ENCODE measurements at regions not wholly inside any gene's neighbourhood (a gene's known extent, or its start where the extent isn't known, plus 50 kb on each side); places are given as distances from the start of the nearest gene placed in this dataset.

DNA sequence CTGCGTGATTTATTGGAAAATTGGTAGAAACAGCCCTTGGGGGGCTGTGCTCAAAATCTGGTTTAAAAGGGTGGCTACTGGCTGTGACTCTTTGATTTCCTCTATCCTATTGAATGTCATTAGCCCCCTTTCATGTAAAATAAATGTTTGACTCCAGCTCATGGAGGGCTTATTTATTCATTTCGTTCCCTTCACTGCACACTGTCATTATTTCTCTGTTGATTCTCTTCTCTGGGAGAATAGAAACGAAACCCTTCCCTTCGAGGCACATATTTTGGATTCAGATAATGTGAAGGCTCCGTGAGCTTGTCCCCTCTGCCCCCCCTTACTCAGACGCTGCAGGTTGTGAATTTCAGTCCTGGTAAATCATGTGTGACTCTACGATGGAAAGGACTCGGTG, 203.9 kb upstream of the GPR26 start:
- DNase-seq, result no peak

- no peak for DNase-seq
Measured at GRCh38 chr10:123462756-123463155, 203.4 kb upstream of the GPR26 start.

DNA sequence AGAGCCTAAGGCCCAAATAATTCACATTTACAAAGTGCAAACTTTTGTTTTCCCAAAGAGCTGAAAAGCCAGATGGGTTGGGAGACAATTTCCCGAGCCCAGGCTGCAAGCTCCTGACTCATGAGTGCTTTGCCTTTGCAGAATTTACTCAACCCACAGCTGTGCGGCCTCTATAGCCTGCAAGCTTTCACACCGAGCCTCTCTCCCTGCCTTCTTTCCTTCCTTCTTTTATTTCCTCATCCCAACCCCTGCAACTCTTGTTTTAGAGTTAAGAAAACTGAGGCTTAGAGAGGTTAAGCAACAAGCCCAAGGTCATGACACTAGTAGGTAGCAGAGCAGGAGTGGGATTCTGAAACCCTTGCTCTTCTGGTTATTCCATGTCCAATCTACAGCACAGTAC, 203.0 kb upstream of the GPR26 start:
- no peak for DNase-seq

DNA sequence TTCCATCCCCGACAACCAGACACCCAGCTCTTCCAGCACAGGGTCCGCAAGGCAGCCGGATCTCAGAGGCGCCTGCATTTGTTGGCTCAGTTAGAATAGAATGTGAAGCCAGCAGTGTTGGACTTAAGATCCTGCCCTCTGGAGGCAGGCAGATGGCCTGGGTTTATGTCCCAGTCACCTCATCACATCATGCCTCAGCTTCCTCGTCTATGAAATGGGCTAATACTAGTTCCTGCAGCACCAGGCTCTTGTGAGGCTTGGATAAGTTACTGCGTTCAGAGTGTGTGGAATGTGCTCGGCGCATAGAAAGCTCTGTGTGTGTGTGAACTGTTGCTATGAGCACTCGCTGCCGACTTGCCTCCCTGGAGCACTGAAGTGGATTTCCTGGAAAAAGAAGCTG, 202.5 kb upstream of the GPR26 start:
- no peak for DNase-seq

- DNase-seq, result no peak
Measured at GRCh38 chr10:123464430-123465323, 201.5 kb upstream of the GPR26 start.

- DNase-seq, result no peak
Measured at GRCh38 chr10:123470336-123470921, 195.7 kb upstream of the GPR26 start.

DNA sequence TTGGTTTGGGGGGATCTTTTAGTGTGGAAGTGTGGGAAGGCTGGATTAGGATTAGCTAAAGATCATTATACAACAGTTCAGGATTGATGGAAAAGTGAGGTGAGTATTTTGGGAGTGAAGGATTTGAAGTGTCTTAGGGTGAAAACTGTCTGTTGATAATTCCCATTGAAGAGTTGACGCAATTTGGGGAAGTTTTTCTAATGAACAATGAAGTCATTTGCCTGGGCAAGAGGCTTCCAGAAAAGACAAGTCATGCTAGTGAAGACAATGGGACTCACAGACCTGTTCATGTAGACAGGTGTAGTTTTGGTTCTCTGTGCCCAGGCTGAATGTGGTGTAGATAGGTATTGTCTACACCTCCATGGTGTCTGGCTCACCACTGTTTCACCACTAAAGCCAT, 194.3 kb upstream of the GPR26 start:
- DNase-seq, result no peak

GRCh38 chr10:123472606-123473005, 193.5 kb upstream of the GPR26 start:
- DNase-seq, result no peak

- no peak for DNase-seq
Measured at GRCh38 chr10:123474700-123475099, 191.5 kb upstream of the GPR26 start.

- no peak for DNase-seq
Measured at GRCh38 chr10:123475466-123475865, 190.7 kb upstream of the GPR26 start.

DNA sequence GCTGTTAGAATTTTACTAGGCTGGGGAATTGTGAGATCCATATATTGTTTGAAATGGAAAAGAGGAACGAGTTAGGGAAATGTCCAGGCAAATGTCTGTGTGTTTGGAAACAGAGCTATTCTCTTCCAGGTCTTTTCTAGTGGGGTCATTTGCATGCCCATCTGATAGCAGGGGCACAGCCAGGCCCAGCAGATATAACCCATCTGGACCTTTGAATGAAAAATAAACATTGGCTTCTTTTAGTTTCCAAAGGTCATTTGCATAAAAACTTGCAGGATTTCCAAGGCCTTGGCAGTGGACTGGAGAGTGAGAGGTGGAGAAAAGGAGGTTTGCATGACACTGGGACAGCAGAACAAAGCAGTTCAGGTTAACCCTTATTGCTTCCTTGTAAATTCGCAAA, 188.0 kb upstream of the GPR26 start:
- DNase-seq, result no peak

DNA sequence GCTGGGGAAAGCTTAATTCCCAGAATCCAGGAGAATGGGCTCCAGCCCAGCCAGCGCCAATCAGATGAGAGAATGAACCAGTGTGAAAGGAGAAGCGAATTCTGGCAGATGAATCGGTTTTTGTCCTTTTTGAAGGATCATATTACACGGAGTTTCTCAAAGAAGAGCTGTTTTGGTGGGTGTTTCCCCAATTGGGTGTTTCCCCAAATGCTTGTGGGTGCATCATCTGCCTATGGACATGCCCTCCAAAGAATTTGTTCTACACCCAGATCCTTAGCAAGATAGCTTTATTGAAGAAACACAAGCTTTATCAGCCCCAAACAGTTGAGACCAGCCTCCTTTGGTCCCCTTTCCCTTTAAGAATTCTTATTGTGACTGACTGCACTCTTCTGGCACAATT, 186.5 kb upstream of the GPR26 start:
- DNase-seq, result no peak

GRCh38 chr10:123480344-123480743, 185.8 kb upstream of the GPR26 start:
- no peak for DNase-seq

- no peak for DNase-seq
Measured at GRCh38 chr10:123480845-123481244, 185.3 kb upstream of the GPR26 start.

DNA sequence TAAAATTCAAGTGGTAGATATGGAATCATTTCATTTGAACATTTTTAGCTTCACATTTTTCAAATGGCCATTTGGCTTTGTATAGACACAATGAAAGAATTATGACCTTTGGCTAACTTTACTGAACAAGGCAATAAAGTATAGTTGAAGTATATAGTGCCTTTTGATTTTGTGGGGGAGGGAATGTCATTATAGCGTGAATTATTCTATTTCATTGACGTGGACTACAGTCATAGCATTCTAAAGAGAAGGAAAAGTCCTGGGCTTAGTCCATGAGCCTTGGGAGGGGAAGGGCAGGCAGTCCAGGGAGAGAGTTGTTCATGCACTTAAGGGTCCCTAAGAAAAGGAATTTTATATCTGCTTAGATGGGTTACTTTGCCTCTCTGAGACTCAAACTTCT, 181.4 kb upstream of the GPR26 start:
- DNase-seq, result no peak

GRCh38 chr10:123485341-123485960, 180.7 kb upstream of the GPR26 start:
- no peak for DNase-seq

DNA sequence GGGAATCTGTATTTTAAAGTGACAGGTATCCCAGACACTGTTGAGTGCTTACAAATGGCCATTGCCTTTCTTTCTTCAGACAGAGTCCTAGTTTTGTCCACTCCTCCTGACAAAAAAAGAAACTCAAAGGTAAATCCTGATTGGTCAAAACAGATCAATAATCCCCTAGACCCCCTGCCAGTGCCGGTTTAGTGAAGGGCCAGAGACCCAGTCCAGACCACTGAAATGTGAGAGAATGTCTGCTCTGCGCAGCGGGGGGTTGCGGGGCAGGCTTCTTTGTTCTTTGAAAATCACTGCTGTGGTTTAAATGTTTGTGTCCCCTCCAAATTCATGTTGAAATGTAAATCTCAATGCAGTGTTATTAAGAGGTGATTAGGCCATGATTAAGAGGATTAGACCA, 177.7 kb upstream of the GPR26 start:
- no peak for DNase-seq

GRCh38 chr10:123491364-123491763, 174.8 kb upstream of the GPR26 start:
- no peak for DNase-seq

DNA sequence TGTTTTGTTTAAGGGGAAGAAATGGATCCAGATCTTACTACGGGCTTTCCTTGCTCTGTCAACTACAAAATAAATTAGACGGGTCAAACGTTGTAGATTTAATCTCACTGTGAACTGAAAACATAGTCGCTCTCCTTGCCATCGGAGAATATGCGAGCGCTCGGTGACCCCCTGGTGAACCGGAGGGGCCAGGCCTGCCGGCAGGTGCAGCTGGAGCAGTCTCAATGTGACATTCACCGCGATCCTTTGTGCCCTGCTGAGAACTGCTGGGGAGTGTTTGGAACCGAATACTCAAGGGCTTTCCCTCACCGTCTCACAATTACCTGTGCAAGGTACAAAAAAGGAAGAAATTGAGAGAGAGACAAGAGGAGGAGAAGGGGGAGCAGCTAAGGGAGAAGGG, 174.1 kb upstream of the GPR26 start:
- DNase-seq, result no peak

DNA sequence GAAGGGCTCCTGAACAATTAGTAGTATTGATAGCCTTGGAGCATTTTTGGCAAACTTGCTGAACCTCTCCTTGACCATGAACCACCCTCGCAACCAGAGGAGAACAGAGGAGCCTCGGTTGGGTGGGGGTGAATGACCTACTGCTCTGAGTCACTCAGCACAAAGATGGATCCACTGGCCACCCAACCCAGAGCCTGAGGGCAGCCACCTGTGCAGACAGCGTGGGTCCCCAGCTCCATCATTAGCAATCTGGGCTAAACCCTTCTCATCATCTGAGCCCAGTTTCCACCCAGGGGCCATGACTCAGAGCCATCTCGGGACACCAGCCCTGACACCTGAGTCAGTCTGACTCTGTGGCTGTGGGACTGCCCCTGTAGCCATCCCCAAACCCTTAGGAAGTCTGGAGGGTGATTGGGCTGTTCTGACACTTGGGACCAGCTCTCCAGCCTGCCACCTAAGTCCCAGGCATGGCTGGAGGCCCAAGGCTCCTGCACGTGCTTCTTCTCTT, 171.8 kb upstream of the GPR26 start:
- no peak for DNase-seq

- DNase-seq, result no peak
Measured at GRCh38 chr10:123496375-123496774, 169.8 kb upstream of the GPR26 start.

GRCh38 chr10:123496996-123497660, 169.0 kb upstream of the GPR26 start:
- DNase-seq, result no peak

GRCh38 chr10:123500110-123500509, 166.0 kb upstream of the GPR26 start:
- DNase-seq, result no peak
